NCI-H2196 (cell line): ENCODE measurements at regions not wholly inside any gene's neighbourhood (a gene's known extent, or its start where the extent isn't known, plus 50 kb on each side); places are given as distances from the start of the nearest gene placed in this dataset.
"Not testable (repeated sequence)": the region's sequence is repeated elsewhere in the genome, so short reads cannot be mapped to it uniquely, and the experiment has no call there.

Experiments
- DNase-seq: peaks from one replicate; lab custom pipeline; 2025; ENCODE audit not compliant: unreplicated experiment; lab: John Stamatoyannopoulos, UW

GRCh38 chr5:128782446-128782845 lies 182.8 kb upstream of the SLC27A6 start:
- no peak for DNase-seq

GRCh38 chr5:128784726-128785125 lies 180.6 kb upstream of the SLC27A6 start:
- no peak for DNase-seq

DNA sequence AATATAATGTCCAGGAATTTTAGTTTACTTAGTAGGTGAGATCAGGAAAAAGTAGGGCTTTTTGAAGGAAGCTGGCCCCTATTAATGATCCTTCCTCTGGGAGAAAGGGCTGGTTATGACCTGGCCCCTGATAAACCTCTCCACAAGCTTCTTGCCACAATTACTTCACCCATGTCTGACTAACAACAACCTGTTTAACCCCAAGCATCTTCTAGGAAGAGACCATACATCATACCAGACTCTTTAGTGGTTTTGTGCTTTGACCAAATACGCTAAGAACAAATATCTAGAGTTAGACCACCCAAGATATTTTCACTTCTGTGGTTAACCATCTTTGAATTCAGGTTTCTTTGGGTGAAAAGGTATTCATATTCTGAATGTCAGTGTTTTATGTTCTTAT lies 174.0 kb upstream of the SLC27A6 start:
- DNase-seq = no peak

DNA sequence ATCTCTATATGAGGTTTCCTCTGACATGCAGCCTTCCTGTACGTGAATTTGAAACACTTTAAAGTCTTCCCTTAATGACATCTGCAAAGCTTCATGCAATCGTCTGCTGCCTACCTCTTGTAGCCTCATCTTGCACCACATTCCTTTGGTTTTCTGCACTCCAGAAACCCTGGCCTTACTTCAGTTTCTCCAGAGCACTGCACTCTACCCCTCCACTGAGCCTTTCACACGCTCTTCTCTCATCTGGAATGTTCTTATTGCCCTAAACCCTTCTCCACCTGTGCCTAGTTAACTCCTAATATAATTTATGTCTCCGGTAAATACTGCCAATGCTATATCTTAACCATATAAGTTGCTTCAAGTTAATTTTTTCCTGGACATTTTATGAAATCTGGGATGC lies 168.8 kb upstream of the SLC27A6 start:
- DNase-seq = no peak

DNA sequence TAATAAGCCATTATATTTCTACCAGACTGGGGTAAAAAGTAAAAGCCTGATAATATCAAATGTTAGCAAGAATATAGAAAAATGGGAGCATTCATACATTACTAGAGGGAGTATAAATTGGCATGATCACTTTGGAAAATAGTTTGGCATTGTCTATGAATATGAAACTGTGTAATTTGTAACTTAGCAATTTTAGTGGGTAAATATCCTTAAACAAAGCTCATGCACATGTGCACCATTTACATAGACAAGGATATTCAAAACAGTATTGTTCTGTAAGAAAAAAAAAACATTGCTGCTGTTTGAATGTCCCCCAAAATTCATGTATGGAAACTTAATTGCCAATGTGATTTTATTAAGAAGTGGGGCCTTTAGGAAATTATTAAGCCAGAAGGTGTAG lies 166.4 kb upstream of the SLC27A6 start:
- DNase-seq = no peak

- no peak for DNase-seq
Observed at GRCh38 chr5:128799945-128800344, 165.3 kb upstream of the SLC27A6 start.

- no peak for DNase-seq
Observed at GRCh38 chr5:128800377-128800776, 164.9 kb upstream of the SLC27A6 start.

DNA sequence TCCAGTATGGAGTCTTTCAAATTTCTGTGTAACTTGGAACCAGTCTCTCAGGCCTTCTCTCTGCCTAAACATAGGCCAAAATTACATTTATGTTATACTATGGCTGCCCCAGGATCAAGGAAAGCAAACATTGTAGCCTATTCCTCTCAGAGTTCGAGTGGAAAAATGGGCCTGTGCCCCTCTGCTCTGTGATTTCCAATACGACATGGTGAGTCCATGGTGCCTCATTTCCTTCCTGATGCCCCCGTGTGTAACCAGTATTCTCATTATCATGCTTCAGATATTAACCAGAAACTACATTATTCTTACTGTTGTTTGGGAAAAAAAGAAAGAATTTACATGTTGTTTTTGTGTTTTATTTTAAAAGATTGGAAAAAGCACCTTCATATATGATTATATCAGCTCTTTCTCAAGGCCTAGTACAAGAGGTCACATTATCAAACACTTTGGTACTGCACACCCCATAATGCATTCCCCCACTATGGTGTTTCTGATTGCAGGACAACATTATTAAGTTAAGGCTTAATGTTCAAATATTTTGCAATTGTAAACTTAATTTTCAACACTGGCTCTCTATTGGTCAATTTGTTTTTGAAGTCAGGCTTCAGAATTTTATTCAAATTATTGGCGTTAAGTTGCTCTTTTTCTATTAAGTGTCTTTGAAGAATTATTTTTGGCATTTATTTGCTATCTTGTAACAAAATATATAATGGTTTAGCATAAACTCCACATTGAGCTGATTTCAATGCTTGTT lies 151.8 kb upstream of the SLC27A6 start:
- DNase-seq = no peak

DNA sequence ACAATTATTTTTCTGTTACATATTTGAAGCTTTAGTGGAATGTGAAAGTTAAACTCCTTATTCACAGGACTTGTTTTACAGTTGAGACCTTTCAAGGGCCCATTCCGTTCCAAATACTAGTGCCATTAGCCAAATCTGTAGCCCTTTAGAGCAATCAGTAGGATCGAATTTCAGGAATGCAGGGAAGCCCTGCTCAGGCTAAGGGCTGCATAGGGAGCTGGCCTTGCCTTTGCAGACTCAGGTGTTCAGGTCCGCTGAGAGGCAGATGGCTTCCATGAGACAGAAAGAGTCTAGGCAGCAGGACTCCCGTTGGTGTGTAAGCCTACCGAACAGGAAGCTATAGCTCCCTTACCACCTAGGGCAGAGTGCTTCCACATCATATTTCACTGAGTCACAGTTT lies 150.1 kb upstream of the SLC27A6 start:
- DNase-seq = no peak

DNA sequence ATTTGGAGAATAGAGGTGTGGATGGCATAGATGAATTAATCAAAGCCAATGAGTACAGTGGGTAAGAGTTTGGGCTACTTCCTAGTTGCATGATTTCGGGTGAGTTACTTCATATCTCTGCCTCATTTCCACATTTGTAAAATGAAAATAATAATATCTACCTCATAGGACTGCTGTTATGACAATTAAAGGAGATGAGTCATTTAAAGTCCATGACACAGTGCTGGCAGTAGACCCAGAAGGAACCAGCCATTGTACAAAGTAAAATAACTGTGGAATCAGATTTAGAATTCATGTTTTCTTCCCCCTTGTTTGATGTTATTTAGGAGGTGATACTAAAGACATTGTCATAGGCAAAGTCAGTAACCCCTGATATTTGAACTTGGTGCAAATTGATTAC lies 139.5 kb upstream of the SLC27A6 start:
- DNase-seq = no peak

DNA sequence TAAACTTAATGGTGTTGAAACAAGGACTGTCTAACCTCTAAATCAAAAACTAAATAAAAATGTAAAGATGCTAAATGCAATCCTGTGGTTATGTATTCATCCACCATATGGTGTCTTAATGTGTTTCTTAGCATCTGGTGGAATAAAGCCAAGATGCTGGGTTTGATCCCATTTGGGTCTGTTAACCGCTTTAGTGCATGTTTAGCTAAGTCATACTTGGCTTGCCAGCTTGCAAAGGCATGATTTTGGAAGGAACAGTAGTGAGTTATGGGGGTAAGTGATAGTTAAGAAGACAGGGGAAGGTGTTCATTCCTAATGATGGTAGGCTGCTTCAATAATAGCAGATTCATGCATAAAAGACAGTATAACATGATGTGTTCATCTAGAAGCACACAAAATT lies 139.0 kb upstream of the SLC27A6 start:
- no peak for DNase-seq

DNA sequence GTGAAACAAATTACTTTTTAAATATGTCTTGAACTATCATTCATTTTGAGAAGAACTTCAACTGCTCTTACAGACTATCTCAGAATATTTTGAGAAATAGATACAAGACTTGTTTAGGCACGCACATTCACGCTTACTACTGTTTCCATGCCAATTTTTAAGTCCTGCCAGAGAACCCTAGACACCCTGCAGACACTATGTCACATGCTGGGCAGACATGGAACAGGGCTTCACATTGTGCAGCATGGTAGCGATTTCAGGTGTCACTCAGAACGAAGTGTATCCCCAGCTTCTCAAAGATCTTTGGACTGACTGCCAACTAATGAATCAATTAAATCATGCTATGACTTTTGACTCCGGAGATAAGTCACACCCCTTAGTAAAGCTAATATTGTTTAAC lies 128.7 kb upstream of the SLC27A6 start:
- DNase-seq = no peak

DNA sequence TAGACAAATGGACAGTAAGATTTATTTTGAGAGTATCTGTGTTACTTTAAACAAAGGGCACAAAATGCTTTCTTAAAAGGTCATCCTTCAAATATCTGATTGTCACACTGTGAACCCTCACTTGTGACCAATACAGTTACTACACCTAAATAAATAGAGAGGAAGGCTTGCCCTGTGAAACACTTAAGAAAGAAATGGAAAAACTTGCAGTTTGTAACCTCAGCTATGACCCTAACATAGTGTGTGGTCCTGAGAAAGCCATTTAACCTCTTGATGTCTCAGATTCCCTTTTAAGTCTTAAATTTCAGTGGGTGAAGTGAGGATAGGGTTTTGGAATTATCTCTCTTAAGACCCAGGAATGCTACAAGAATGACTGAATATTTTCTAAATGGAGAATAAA lies 126.7 kb upstream of the SLC27A6 start:
- DNase-seq = no peak

- DNase-seq = no peak
Observed at GRCh38 chr5:128842241-128842640, 123.0 kb upstream of the SLC27A6 start.

DNA sequence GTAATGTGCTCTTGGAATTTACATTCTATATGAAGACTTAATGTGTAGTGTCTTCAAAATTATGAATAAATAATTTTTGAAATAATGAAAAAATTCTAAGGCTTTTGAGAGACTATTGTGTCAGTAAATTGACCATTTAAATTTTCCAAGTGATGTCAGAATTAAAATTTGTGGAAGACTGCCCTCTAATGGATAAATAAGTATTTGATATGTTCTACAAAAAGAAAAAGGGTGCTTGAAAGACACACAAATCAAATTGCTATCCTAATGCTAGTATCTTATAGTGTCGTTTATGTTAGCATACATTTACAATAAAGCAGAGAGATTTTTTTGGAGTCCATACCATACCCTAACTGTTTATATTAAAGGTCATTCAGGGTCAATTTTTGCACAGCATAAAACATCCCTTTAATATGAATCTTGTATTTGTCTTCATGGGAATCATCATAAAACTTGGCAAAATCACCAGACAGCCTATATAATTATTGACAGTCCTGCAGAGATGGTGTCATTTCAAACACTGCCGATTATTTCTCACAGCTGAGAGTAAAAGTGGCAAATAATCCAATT lies 120.8 kb upstream of the SLC27A6 start:
- peak; percentile 6 for DNase-seq

- no peak for DNase-seq
Observed at GRCh38 chr5:128850049-128850448, 115.2 kb upstream of the SLC27A6 start.

- no peak for DNase-seq
Observed at GRCh38 chr5:128854931-128855330, 110.4 kb upstream of the SLC27A6 start.

DNA sequence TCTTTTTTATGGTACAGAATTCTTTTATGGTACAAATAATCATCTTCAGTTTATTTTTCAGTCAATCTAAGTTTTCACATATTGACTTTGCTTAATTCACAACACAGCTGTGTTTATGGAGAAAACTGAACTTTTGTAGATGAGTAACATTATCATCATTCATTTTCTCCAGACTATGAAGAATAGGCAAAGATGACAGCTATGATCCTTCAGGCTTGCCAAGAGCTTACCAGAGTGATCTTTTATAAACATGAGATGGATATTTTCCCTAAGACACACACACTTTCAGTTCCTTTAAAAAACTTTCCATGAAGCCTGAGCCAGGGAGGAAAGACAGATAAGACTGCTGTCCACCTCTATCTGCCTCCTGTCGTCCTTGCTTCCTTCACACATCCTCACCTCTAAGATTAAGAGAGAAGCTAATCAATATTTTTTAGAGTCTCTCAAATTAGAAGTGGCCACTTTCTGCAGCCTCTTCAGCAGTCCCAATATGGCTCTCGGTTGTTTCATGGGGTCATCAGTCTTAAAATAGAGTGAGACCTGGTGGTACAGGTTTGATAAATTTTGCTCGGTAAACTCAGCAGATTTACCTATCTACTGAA lies 108.1 kb upstream of the SLC27A6 start:
- no peak for DNase-seq

DNA sequence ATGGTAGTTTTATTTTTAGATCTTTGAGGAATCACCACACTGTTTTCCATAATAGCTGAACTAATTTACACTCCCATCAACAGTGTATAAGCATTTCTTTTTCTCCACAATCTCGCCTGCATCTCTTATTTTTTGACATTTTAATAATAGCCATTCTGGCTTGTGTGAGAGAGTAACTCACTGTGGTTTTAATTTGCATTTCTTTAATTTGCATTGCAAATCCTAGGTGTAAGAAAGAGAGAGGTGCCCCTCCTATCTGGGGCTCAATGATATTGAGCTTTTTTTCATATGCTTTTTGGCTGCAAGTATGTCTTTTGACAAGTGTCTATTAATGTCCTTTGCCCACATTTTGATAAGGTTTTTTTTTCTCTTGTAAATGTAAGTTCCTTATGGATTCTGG lies 106.3 kb upstream of the SLC27A6 start:
- no peak for DNase-seq

- DNase-seq = not testable (repeated sequence)
Observed at GRCh38 chr5:128861155-128861554, 104.1 kb upstream of the SLC27A6 start.

GRCh38 chr5:128869970-128870369 lies 95.3 kb upstream of the SLC27A6 start:
- no peak for DNase-seq

DNA sequence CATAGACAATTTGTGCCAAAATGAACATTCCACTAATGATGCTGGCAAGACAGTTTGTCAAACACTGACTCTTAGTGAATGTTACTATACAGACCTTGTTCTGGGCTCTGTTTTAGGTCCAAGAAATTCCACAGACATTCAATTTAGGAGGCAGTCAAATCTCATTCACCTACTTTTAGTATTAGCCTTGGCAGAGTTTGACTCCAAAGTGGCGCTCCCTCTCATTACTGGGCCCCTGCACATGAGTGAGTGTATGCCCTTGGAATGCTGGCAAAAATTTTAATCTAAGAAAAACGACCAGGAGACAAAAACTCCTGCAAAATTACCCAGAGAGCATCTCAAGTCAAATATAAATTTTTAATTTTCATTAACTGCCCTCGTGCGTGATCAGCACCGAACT lies 94.9 kb upstream of the SLC27A6 start:
- no peak for DNase-seq

- no peak for DNase-seq
Observed at GRCh38 chr5:128870923-128871322, 94.4 kb upstream of the SLC27A6 start.
